ES-I3 (cell line): ENCODE measurements at regions not wholly inside any gene's neighbourhood (a gene's known extent, or its start where the extent isn't known, plus 50 kb on each side); places are given as distances from the start of the nearest gene placed in this dataset.

Source experiments
- H3K36me3 ChIP-seq: 2 replicates; pipeline ENCODE4 v1.6.1; 2013; ENCODE audit warnings: mild to moderate bottlenecking, low read length, control low read depth, moderate library complexity; ENCODE audit not compliant: insufficient read depth
- H3K4me1 ChIP-seq: 2 replicates; pipeline ENCODE4 v1.6.1; 2013; ENCODE audit warnings: mild to moderate bottlenecking, control low read depth, low read length; ENCODE audit not compliant: insufficient read depth
- H3K9ac ChIP-seq: 2 replicates; pipeline ENCODE4 v1.6.1; 2013; ENCODE audit warnings: low read depth, mild to moderate bottlenecking, low read length, moderate library complexity
- H3K9me3 ChIP-seq: 2 replicates; pipeline ENCODE4 v1.6.1; 2013; ENCODE audit warnings: mild to moderate bottlenecking, low read length, moderate library complexity; ENCODE audit not compliant: control insufficient read depth, insufficient read depth

DNA sequence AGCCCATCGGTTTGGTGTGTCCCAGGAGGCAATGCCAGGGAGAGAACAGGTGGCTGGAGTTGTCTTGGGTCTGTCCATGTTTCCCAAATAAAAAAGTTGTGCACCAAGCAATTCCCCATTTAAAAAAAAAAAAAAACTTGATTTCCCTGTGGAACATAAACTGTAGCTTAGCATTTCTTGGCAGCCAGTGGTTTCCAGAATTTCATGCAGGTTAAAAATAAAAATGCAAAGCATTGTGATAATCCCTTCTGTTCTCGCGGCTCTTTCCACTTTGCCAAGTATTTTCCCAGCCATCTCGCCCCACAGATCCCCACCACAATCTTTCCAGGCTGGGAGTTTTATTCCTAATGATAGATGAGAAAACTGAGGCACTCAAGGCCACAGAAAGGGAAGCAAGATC, 51.4 kb upstream of the MSX1 start:
- Histone ChIP-seq H3K9ac (no peak overlapping the region), H3K36me3 (no peaks in the 10 kb centered on the region), H3K4me1 (no peaks in the 10 kb centered on the region), H3K9me3 (no peaks in the 10 kb centered on the region)

DNA sequence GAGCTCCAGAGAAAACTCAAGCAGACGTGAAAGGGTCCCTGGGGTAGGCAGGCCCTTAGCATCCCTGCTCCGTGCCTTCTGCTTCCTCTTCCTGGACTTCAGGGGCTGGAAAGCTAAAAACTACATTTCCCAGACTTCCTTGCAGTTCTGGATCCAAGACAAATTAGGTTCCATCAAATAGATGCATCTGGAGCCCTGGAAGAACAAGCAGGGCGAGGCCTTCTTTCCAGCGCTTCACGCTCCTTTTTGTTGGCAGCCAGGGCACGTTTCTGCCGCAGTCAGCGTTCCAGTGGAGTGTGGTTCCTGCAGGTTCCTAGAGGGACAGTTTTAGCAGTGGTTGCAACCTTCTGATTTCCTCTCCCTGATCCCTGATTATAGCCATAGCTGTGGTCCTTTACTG, 53.6 kb upstream of the MSX1 start:
- Histone ChIP-seq H3K36me3 (no peaks in the 10 kb centered on the region), H3K9me3 (no peaks in the 10 kb centered on the region), H3K9ac (no peak overlapping the region), H3K4me1 (no peaks in the 10 kb centered on the region)

DNA sequence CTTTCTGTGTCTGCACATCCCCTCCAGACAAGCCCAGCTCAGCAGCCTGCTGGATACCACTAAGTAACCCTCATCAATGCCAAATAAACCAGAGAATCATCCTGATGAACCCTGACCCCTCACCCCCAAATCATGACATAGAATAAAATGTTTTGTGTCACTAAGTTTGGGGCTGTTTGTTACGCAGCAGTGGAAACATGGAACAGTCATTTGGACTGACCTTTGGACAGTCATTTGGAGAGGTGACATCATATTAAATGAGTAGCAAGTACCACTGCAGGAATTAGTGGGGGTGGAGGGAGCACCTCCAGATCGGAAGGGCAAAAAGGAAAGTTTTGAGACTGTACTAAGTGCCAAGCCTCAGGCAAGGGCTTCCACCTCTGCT, 55.6 kb upstream of the MSX1 start:
- Histone ChIP-seq H3K36me3 (no peaks in the 10 kb centered on the region), H3K4me1 (no peaks in the 10 kb centered on the region), H3K9me3 (no peaks in the 10 kb centered on the region), H3K9ac (no peak overlapping the region)

DNA sequence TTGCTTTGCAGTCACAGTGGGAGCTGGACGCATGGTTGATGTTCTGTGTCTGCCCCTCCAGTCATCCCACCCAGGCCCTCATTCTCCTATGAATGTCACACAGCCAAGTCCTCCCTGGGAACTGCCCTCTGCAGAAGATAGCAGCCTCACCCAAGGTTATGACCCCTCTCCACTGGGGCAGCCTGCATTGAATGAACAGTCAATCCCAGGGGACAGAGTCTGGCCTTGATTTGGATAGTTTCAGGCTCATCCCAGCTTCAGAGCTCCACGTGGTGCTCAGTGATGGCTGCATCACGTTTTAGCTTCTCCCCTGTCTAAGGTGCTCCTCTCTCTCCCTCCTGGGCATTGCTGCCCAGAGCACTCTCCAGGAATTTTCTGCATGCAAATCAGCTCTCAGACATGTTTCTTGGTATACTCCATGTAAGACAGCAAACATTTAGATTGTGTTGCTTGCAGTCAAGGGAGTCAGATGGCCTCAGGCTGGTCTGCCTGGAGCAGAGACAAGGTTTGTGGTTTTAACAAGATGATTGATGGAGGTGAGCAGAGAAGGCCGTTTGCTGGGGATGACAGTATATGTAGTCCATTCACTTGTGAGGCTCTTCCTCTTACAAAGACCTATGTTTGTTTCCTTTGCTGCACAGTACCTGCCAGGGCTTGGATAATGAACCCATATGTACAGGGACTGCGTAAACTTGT, 56.1 kb upstream of the MSX1 start:
- no peaks in the 10 kb centered on the region for H3K9me3 ChIP-seq
- no peaks in the 10 kb centered on the region for H3K36me3 ChIP-seq
- no peaks in the 10 kb centered on the region for H3K4me1 ChIP-seq
- no peak overlapping the region for H3K9ac ChIP-seq

DNA sequence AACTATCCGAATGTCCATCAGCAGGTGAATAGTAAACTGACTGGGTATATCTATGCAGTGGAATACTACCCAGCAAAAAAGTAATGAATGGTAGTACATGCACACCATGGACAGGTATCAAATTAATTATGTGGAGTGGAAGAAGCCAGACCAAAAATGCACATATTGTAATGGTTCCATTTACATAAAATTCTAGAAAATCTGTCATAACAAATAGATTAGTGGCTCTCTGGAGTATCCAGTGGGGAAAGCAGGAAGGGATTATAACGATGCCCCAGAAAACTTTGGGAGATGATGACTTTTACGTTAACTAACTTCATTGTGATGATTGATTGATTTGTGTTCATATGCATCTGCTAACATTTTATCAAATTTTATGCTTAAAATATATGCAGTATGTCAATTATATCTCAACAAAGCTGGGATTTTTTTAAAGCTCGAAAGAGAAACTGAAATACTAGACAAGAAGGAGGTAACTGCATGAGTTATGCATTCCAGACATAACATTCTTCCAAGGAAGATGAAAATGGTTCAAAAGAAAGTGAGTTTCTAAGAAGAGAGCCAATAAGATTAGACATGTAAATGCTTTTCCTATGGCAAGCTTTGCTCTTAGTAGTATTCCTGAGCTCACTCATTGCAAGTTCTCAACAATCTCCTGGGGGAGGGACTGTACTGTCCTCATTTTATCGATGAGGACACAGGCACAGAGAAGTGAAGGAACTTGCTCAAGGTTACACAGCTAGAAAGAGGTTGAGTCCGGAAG, 58.6 kb upstream of the MSX1 start:
- Histone ChIP-seq H3K9ac (no peak overlapping the region), H3K36me3 (no peaks in the 10 kb centered on the region), H3K9me3 (no peaks in the 10 kb centered on the region), H3K4me1 (no peaks in the 10 kb centered on the region)

DNA sequence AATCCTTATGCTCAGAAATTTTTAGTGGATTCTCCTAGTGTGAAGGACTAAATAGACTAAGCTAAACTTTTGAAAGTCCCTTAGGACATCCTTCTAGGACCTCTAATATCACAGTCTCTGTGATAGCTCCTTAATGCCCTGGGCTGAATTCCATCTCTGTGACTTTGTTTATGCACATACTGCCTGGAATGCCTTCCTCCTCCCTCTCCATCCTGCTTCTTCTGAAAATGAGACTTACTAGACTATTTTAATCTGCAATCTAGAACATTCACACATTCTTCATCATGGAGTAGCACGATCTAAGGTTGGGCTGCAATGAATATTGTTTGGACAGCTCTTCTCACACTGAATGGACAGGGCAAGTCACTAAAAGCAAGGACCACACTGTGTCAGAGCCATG, 65.0 kb upstream of the MSX1 start:
- Histone ChIP-seq H3K4me1 (no peaks in the 10 kb centered on the region), H3K9ac (no peak overlapping the region), H3K9me3 (no peaks in the 10 kb centered on the region), H3K36me3 (no peaks in the 10 kb centered on the region; the same call in 1 of the 2 replicates)

DNA sequence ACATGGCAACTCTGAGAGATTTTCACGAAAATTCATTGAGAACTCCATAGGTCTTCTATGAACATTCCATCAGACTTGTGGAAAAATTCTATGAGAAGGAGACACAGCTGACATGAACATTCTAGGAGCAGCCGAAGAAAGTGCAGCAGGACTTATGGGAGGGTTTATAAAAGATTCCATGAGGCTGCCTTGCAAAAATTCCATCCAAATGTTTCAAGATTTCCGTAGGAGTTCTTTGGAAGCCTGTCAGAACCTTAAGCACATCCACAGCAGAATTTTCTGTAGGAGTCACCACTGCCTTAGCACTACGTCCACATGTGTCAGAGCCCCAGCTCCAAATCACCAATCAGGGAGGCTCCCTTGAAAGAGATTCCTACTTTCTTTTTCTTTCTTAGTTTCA, 67.0 kb upstream of the MSX1 start:
- H3K9ac ChIP-seq, result no peak overlapping the region
- no peaks in the 10 kb centered on the region; the same call in 1 of the 2 replicates for H3K36me3 ChIP-seq
- H3K9me3 ChIP-seq, result peaks cover 11% of the 10 kb centered on the region
- H3K4me1 ChIP-seq, result no peaks in the 10 kb centered on the region

DNA sequence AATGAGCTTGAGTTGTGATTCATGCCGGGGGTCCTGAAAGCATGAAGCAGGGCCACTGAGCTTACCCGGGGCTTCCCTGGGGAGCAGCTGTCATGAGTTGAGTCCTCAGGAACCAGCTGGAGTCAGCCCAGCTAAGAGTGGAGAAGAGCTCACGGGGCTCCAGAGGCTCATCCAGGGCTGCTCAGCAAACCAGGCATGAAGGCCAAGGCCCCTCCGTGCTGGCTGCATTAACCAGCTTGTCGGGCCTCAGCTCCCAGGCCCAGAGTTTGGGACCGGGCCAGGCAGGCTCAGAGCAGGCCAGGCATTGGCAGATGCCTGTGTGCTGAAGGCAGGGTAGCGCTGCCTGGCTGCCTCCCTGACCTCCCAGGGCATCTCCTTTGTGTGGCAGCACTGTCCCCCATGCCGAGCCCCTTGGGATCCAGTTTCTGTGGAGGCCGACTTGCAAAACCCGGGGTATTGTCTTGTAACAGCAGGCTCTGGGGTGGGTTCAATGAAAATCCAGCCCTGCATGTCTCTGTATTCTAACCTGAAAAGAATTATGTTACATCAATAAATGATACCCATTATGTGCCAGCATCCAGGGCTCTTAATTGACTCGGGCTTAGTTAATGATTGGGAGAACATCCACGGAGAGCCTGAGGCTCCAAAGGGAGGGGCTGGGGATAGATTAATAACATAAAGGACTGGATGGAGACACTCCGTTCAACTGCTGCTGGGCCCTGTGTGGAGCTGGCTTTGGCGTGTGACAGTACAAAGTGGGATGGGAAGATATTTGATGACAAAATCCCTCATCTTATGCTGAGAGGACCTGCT, 68.0 kb upstream of the MSX1 start:
- H3K4me1 ChIP-seq, result no peaks in the 10 kb centered on the region
- peaks cover 13% of the 10 kb centered on the region for H3K9me3 ChIP-seq
- no peaks in the 10 kb centered on the region; the same call in 1 of the 2 replicates for H3K36me3 ChIP-seq
- H3K9ac ChIP-seq, result no peak overlapping the region

DNA sequence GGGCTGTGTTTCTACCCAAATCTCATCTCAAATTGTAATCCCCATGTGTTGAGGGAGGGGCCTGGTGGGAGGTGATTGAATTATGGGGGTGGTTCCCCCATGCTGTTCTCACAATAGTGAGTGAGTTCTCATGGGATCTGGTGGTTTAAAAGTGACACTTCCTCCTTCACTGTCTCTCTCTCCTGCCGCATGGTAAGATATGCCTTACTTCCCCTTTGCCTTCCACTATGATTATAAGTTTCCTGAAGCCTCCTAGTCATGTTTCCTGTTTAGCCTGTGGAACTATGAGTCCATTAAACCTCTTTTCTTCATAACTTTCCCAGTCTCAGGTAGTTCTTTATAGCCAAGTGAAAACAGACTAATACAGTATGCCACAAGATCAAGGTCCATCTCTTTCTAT, 70.0 kb upstream of the MSX1 start:
- Histone ChIP-seq H3K36me3 (no peaks in the 10 kb centered on the region; the same call in 1 of the 2 replicates), H3K4me1 (no peaks in the 10 kb centered on the region), H3K9ac (no peak overlapping the region), H3K9me3 (peaks cover 13% of the 10 kb centered on the region)

DNA sequence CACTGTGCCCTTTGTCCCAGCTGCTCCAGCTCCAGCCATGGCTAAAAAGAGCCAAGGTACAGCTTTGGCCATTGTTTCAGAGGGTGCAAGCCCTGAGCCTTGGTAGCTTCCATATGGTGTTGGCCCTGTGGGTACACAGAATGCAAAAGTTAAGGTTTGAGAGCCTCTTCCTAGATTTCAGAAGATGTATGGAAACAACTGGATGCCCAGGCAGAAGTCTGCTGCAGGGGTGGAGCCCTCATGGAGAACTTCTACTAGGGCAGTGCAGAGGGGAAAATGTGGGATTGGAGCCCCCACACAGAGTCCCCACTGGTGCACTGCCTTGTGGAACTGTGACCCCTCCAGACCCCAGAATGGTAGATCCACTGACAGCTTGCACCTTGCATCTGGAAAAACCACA, 70.9 kb upstream of the MSX1 start:
- Histone ChIP-seq H3K9me3 (peaks cover 13% of the 10 kb centered on the region), H3K36me3 (no peaks in the 10 kb centered on the region; the same call in 1 of the 2 replicates), H3K4me1 (no peaks in the 10 kb centered on the region), H3K9ac (no peak overlapping the region)

DNA sequence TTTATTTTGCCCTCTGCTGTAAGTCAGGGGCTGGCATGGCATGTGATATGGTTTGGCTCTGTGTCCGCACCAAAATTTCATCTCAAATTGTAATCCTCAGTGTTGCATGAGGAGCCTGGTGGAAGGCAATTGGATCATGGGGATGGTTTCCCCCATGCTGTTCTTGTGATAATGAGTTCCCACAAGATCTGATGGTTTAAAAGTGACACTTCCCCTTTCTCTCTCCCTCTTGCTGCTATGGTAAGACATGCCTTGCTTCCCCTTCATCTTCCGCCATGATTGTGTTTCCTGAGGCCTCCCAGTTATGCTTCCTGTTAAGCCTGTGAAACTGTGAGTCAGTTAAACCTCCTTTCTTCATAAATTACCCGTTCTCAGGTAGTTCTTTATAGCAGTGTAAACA, 72.0 kb upstream of the MSX1 start:
- Histone ChIP-seq H3K36me3 (no peaks in the 10 kb centered on the region; the same call in 1 of the 2 replicates), H3K4me1 (no peaks in the 10 kb centered on the region), H3K9ac (no peak overlapping the region), H3K9me3 (peaks cover 13% of the 10 kb centered on the region)

DNA sequence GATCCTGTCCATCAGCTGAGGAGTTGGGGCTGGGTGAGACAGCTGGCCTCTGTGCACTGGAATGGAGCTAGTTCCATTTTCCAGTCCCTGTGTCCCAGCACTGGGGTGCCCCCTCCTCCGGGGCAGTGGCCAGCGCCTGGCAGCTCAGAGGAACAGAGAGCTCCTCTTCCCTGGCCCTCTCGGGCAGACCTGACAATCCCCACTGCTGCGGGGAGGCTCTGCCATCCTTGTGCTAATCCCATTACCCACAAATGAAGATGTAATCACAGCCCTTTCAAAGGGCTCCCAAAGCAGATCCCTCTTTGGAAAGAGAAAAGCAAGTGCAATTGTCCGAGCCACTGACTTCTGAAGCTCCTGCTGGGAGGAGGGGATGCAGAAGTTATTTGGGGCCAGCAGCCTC, 75.1 kb upstream of the MSX1 start:
- Histone ChIP-seq H3K9me3 (peaks cover 13% of the 10 kb centered on the region), H3K36me3 (no peaks in the 10 kb centered on the region), H3K4me1 (no peaks in the 10 kb centered on the region; the same call in 1 of the 2 replicates), H3K9ac (no peak overlapping the region)

DNA sequence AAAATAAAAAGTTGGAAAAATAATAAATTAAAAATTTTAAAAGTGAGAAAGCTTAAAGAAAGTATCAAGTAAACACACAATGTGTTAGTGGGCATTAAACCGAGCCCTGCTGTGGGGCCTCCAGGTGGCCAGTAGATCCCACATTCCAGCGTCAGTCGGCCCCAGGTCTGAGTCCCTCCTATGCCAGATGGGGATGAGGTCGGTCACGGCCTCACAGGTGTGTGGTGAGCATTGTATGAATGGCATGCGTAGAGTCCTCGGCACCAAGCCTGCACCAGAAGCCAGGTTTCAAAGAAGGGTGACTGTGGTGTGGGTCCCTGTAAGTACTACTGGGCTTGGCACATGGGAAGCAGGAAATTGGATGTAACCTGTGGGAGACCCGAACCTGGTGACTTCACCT, 75.6 kb upstream of the MSX1 start:
- H3K9me3 ChIP-seq, result peaks cover 9% of the 10 kb centered on the region
- H3K36me3 ChIP-seq, result no peaks in the 10 kb centered on the region

DNA sequence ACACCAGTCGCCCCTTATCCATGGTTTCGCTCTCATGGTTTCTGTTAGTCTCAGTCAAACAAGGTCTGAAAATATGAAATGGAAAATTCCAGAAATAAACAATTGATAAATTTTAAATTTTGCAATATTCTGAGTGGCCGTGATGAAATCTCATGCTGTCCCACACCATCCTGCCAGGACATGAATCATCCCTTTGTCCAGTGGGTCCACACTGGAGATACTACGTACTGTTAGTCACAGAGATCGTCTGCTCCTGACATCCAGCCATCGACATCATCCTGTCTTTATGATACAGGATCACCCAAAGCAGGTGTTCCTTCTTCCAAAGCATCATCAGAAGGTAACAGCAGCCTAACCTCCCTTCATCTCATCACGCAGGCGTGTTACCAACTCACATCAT, 76.5 kb upstream of the MSX1 start:
- Histone ChIP-seq H3K4me1 (no peaks in the 10 kb centered on the region; the same call in 1 of the 2 replicates), H3K9ac (no peak overlapping the region), H3K36me3 (no peaks in the 10 kb centered on the region), H3K9me3 (peaks cover 6% of the 10 kb centered on the region; the same call in 1 of the 2 replicates)

More for the DNA sequence above, 75.6 kb upstream of the MSX1 start:
- H3K9ac ChIP-seq, result no peak overlapping the region
- no peaks in the 10 kb centered on the region; the same call in 1 of the 2 replicates for H3K4me1 ChIP-seq
